Testis (tissue), 2 donors: ENCODE measurements at regions not wholly inside any gene's neighbourhood (a gene's known extent, or its start where the extent isn't known, plus 50 kb on each side); places are given as distances from the start of the nearest gene placed in this dataset.

Experiments
- CTCF ChIP-seq, 3 experiments: fragments of 450-650 bp in 2 of 3; fragments of 200-600 bp in 1 of 3; sonication (generic) in 1 of 3; IDR thresholded peaks; one replicate each; pipeline ENCODE4 v1.5.1; 2016 to 2019; ENCODE audit warnings: antibody characterized with exemption in 3 of 3, mild to moderate bottlenecking in 2 of 3, moderate library complexity in 1 of 3
- POLR2A ChIP-seq: fragments of 450-650 bp; IDR thresholded peaks from one replicate; pipeline ENCODE4 v1.6.1; 2017; ENCODE audit warnings: antibody characterized with exemption, mild to moderate bottlenecking, moderate library complexity

GRCh38 chr4:136651932-136652331 lies 880.4 kb downstream of the PCDH18 start:
- TF ChIP-seq CTCF (IDR thresholded peaks at IDR 0.05) (no peak), POLR2A (no peak)
